ENCODE measurements at regions not wholly inside any gene's neighbourhood (a gene's known extent, or its start where the extent isn't known, plus 50 kb on each side); places are given as distances from the start of the nearest gene placed in this dataset.

DNA sequence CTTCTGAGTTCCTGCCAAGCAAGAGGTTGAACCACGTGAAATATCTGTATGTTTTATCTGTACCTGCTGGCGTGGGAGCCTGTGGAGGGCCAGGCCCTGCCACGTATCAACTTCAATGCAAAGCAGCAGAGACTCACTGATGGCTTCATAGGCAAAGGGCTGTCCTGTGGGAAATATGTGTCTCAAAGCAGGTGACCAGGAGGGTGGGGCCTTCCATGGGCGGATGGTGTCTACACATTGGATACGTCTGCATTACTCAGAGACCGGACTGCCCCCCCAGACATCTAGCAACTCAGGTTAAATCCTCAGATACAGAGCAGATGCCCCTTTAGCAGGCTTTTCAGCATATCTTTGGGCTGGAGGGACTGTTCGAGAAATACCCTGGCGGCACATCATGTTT is 210.8 kb upstream of the C1orf174 start:
- Histone ChIP-seq H3K4me2 (ENCODE audit: low read length) (no peak overlapping the region), H3K79me2 (ENCODE audit: low read length) (no peaks in the 10 kb centered on the region), H3K9ac (ENCODE audit: low read length) (no peak overlapping the region), H3K4me1 (ENCODE audit: low read length) (no peaks in the 10 kb centered on the region), H3K27me3 (ENCODE audit: low read depth, low read length) (no peaks in the 10 kb centered on the region), H3K4me3 (ENCODE audit: low read length) (no peak overlapping the region), H3K9me3 (ENCODE audit: insufficient read depth, low read length) (no peaks in the 10 kb centered on the region), H3K27ac (ENCODE audit: low read length) (no peak overlapping the region), H4K20me1 (ENCODE audit: insufficient read depth, low read length) (no peaks in the 10 kb centered on the region), H2AFZ (ENCODE audit: low read depth, low read length) (no peak overlapping the region), H3K36me3 (replicated peaks; ENCODE audit: low read depth, low read length) (no peaks in the 10 kb centered on the region)
- TF ChIP-seq EZH2phosphoT487 (IDR thresholded peaks at IDR 0.05; ENCODE audit: low read depth) (no peak), CTCF (IDR thresholded peaks at IDR 0.05; ENCODE audit: low read depth, low read length) (no peak)

DNA sequence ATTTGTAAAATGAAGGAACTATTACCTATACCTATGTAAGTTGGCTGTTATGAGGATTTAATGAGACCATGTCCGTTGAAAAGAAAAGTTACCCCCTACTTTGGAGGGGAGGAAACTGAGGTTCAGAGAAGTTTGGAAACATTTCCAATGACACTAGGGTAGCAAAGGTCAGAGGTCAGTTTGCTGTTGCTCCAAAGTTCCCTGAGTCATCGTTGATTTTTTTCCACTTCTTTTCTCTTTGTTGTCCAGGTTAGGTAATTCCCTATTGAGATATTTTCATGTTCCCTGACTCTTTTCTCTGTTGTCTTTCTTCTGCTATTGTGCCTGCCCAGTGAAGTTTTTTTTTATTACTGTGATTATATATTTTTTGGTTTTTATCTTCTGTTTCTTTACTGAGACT is 213.8 kb upstream of the C1orf174 start:
- Histone ChIP-seq H3K4me1 (ENCODE audit: low read length) (no peaks in the 10 kb centered on the region), H3K36me3 (replicated peaks; ENCODE audit: low read depth, low read length) (no peaks in the 10 kb centered on the region), H3K4me3 (ENCODE audit: low read length) (no peak overlapping the region), H3K79me2 (ENCODE audit: low read length) (no peaks in the 10 kb centered on the region), H2AFZ (ENCODE audit: low read depth, low read length) (no peak overlapping the region), H3K27me3 (ENCODE audit: low read depth, low read length) (no peaks in the 10 kb centered on the region), H3K4me2 (ENCODE audit: low read length) (no peak overlapping the region), H3K27ac (ENCODE audit: low read length) (no peak overlapping the region), H4K20me1 (ENCODE audit: insufficient read depth, low read length) (no peaks in the 10 kb centered on the region), H3K9me3 (ENCODE audit: insufficient read depth, low read length) (no peaks in the 10 kb centered on the region), H3K9ac (ENCODE audit: low read length) (no peak overlapping the region)
- TF ChIP-seq CTCF (IDR thresholded peaks at IDR 0.05; ENCODE audit: low read depth, low read length): no peak
- TF ChIP-seq EZH2phosphoT487 (IDR thresholded peaks at IDR 0.05; ENCODE audit: low read depth): no peak

GRCh38 chr1:4115191-4115900 is 215.3 kb upstream of the C1orf174 start:
- no peaks in the 10 kb centered on the region for H3K9me3 ChIP-seq (ENCODE audit: insufficient read depth, low read length)
- H3K36me3 ChIP-seq (replicated peaks; ENCODE audit: low read depth, low read length): no peaks in the 10 kb centered on the region
- no peak overlapping the region for H2AFZ ChIP-seq (ENCODE audit: low read depth, low read length)
- H3K4me2 ChIP-seq (ENCODE audit: low read length): no peak overlapping the region
- H3K9ac ChIP-seq (ENCODE audit: low read length): no peak overlapping the region
- H3K4me3 ChIP-seq (ENCODE audit: low read length): no peak overlapping the region
- no peak overlapping the region for H3K27ac ChIP-seq (ENCODE audit: low read length)
- H4K20me1 ChIP-seq (ENCODE audit: insufficient read depth, low read length): no peaks in the 10 kb centered on the region
- no peaks in the 10 kb centered on the region for H3K27me3 ChIP-seq (ENCODE audit: low read depth, low read length)
- H3K4me1 ChIP-seq (ENCODE audit: low read length): no peaks in the 10 kb centered on the region
- H3K79me2 ChIP-seq (ENCODE audit: low read length): no peaks in the 10 kb centered on the region
- TF ChIP-seq CTCF (IDR thresholded peaks at IDR 0.05; ENCODE audit: low read depth, low read length) (no peak), EZH2phosphoT487 (IDR thresholded peaks at IDR 0.05; ENCODE audit: low read depth) (no peak)

DNA sequence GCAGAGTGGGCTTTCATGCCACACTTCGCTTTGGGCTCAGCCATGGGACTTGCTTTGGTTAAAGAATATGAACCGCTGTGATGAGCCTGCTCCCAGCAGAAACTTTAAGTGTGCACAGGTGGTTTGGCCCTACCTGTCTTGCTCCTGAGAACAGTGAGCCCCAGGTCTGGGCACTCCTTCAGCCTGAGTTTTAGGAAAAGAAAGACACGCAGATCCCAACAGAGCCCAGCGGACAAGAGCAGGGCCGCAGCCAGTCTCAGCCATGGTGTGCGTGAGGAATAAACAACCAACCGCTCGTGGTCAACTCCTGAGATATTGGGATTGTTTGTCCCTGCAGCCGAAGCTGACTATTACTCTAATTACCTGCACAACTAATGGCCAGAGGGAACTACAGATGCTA is 217.1 kb upstream of the C1orf174 start:
- Histone ChIP-seq H4K20me1 (ENCODE audit: insufficient read depth, low read length) (no peaks in the 10 kb centered on the region), H3K9me3 (ENCODE audit: insufficient read depth, low read length) (no peaks in the 10 kb centered on the region), H3K27me3 (ENCODE audit: low read depth, low read length) (no peaks in the 10 kb centered on the region), H3K79me2 (ENCODE audit: low read length) (no peaks in the 10 kb centered on the region), H3K27ac (ENCODE audit: low read length) (no peak overlapping the region), H3K9ac (ENCODE audit: low read length) (no peak overlapping the region), H3K4me1 (ENCODE audit: low read length) (no peaks in the 10 kb centered on the region), H2AFZ (ENCODE audit: low read depth, low read length) (no peak overlapping the region), H3K36me3 (replicated peaks; ENCODE audit: low read depth, low read length) (no peaks in the 10 kb centered on the region), H3K4me3 (ENCODE audit: low read length) (no peak overlapping the region), H3K4me2 (ENCODE audit: low read length) (no peak overlapping the region)
- no peak for TF ChIP-seq CTCF (IDR thresholded peaks at IDR 0.05; ENCODE audit: low read depth, low read length)
- no peak for TF ChIP-seq EZH2phosphoT487 (IDR thresholded peaks at IDR 0.05; ENCODE audit: low read depth)
